ENCODE measurements at regions not wholly inside any gene's neighbourhood (a gene's known extent, or its start where the extent isn't known, plus 50 kb on each side); places are given as distances from the start of the nearest gene placed in this dataset.

DNA sequence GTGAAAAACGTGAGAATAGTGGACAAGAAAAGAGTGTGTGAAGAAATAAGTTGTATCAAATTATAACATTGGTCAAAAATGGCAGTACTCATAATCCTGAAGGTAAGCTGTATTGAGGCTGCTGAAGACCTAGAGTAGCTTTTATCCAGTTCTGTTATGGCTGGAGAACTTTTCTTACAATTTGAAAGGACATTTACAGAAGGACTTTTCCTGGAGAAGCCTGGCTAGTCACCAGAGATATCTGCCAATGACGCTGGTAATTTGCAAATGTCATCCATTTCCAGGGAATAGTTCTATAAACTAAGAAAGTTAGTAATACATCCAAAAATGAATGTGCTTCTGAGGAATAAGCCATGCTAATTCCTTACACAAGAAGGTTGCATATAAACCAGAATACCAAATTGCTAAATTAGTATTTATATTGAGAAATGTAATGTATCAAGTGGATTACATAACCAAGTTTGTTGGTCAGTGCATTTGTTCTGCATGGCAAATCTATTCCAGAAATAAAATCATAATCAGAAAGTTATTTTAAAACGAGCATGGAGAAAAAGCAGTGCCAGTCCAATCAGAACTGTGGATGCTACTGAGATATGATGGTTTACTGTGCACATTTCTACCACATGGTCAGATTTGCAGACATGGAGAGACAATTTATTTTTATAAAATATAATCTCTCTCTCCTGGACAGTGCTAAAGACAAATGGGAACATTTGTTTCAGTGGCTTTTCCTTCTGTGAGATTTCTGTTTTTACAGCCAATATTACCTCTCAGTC, 743.7 kb upstream of the HS3ST1 start:
- no peak for TF ChIP-seq ZFX (IDR thresholded peaks at IDR 0.05; ENCODE audit: borderline replicate concordance)
- TF ChIP-seq, protein P1, sequence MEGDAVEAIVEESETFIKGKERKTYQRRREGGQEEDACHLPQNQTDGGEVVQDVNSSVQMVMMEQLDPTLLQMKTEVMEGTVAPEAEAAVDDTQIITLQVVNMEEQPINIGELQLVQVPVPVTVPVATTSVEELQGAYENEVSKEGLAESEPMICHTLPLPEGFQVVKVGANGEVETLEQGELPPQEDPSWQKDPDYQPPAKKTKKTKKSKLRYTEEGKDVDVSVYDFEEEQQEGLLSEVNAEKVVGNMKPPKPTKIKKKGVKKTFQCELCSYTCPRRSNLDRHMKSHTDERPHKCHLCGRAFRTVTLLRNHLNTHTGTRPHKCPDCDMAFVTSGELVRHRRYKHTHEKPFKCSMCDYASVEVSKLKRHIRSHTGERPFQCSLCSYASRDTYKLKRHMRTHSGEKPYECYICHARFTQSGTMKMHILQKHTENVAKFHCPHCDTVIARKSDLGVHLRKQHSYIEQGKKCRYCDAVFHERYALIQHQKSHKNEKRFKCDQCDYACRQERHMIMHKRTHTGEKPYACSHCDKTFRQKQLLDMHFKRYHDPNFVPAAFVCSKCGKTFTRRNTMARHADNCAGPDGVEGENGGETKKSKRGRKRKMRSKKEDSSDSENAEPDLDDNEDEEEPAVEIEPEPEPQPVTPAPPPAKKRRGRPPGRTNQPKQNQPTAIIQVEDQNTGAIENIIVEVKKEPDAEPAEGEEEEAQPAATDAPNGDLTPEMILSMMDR (IDR thresholded peaks at IDR 0.05): no peak
- no peak overlapping the region for H3K27ac ChIP-seq

DNA sequence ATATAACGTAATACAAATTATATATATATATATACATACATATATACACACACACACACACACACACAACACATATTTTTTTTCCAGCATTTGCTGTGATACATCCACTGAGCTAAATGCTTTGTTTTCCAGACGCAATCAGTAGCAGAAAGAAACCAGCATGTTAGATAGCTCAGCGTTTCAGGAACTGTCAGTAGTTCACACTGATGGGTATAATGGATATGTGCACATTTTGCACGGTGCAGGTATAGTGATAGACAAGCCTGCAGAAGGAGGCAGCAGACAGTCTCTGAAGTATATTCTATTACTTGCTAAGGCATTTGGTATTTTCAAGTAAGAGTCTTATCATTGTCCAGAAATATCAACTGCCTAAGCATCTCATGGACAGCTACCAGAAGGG, 741.6 kb upstream of the HS3ST1 start:
- H3K27ac ChIP-seq: no peak overlapping the region
- TF ChIP-seq, protein P1 (IDR thresholded peaks at IDR 0.05): no peak
- no peak for TF ChIP-seq ZFX (IDR thresholded peaks at IDR 0.05; ENCODE audit: borderline replicate concordance)

DNA sequence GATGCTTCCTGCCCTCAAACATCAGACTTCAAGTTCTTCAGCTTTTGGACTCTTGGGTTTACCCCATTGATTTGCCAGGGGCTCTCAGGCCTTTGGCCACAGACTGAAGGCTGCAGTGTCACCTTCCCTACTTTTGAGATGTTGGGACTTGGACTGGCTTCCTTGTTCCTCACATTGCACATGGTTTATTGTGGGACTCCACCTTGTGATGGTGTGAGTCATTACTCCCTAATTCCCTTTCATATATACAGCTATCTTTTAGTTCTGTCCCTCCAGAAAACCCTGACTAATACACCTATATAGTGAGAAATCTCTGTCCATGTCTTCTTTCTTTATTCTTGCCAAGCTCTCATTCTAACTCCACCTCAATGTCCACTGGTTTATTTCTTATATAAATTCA, 736.9 kb upstream of the HS3ST1 start:
- no peak overlapping the region for H3K27ac ChIP-seq
- TF ChIP-seq, protein P1 (IDR thresholded peaks at IDR 0.05): no peak
- no peak for TF ChIP-seq ZFX (IDR thresholded peaks at IDR 0.05; ENCODE audit: borderline replicate concordance)

DNA sequence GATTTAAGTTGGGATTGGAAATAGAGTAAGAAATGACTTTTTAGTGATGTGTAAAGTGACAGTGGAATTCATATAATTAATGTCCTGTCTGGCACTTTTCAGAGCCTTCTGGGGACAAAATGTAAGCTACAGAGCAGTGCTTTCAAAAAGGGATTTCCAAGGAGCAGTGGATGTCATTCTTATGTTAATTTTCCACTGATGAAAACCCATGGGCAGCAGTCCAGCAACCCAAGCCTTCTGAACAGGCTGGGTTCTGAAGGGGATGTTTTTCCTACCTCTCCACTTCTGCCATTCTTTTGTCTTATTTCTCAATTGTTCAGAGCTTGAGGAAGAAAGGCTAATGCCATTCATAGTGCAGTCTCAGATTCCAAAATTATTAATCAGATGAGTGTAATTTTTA, 717.6 kb upstream of the HS3ST1 start:
- no peak for TF ChIP-seq ZFX (IDR thresholded peaks at IDR 0.05; ENCODE audit: borderline replicate concordance)
- TF ChIP-seq, protein P1 (IDR thresholded peaks at IDR 0.05): no peak
- H3K27ac ChIP-seq: no peak overlapping the region

- no peak overlapping the region for H3K27ac ChIP-seq
- TF ChIP-seq, protein P1 (IDR thresholded peaks at IDR 0.05): no peak
- no peak for TF ChIP-seq ZFX (IDR thresholded peaks at IDR 0.05; ENCODE audit: borderline replicate concordance)
Measured at GRCh38 chr4:12145768-12146167, 717.1 kb upstream of the HS3ST1 start.

DNA sequence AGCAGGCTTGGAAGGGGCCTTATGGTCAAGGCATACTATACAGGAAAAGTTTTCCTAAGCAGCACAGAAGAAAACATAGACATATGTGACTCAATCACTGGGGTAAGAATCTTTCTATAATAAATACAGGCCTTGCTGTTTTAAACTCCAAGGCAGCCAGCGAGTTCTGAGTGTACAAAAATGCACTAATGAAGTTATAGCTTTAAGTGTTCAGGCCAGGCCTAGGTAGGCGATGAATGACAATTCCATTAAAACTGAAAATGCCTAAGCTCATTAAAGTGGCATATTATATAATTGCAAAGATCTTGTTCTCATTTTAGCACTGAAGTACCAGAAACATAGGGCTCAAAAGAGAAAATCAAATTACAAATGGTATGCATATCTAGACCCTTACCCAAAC, 716.4 kb upstream of the HS3ST1 start:
- TF ChIP-seq, protein P1 (IDR thresholded peaks at IDR 0.05): no peak
- TF ChIP-seq ZFX (IDR thresholded peaks at IDR 0.05; ENCODE audit: borderline replicate concordance): no peak
- no peak overlapping the region for H3K27ac ChIP-seq

DNA sequence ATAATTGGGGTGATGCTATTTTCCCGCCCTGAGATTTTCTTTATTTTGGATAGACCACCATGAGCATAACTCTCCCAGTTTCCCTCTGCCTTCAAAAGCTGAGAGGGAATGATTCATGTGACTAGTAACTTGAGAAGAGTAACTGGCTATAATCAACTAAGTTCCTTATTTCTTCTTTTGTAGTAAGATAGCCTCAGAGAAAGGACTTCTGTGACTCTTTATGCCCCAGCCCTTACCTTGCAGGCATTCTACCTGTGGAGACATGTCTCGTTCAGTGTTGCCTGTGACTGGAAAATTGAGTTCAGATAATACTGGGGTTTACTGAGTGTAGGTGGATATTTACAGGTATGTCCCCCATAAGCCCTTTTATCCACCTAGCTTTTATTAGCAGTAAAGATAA, 715.4 kb upstream of the HS3ST1 start:
- TF ChIP-seq ZFX (IDR thresholded peaks at IDR 0.05; ENCODE audit: borderline replicate concordance): no peak
- TF ChIP-seq, protein P1 (IDR thresholded peaks at IDR 0.05): no peak
- H3K27ac ChIP-seq: no peak overlapping the region
